IMR-90 (cell line): ENCODE measurements at regions not wholly inside any gene's neighbourhood (a gene's known extent, or its start where the extent isn't known, plus 50 kb on each side); places are given as distances from the start of the nearest gene placed in this dataset.

Experiments used
- ATAC-seq: fragments of 200-7000 bp; cut with Tn5 transposase; 2 replicates; pipeline ENCODE4 v1.9.1; 2020; ENCODE audit warnings: low read depth, mild to moderate bottlenecking, moderate library complexity
- BruUV-seq: library from RNA; stranded (reverse); fragments of 400-500 nt; replicated peaks from 2 replicates; lab custom pipeline; 2021; lab: Mats Ljungman, UMichigan
- CTCF ChIA-PET: fragments of 300-600 bp; formaldehyde crosslinking; extraction: SDS; loops from one replicate; lab custom pipeline; 2021; ENCODE audit warnings: antibody characterized with exemption; lab: Yijun Ruan, JAX
- POLR2A ChIA-PET: fragments of 300-600 bp; sonication (Branson Sonifier 250); formaldehyde crosslinking; loops from one replicate; lab custom pipeline; 2022; ENCODE audit warnings: antibody characterized with exemption; ENCODE audit not compliant: unreplicated experiment; lab: Charles Lee
- DNase-seq: peaks from one replicate; pipeline ENCODE4 v3.0.0; 2013
- H2AFZ ChIP-seq: replicated peaks from 2 replicates; pipeline ENCODE3; 2013; ENCODE audit warnings: low read length, mild to moderate bottlenecking; ENCODE audit not compliant: poor library complexity
- H2AK5ac ChIP-seq: 2 replicates; pipeline ENCODE4 v1.6.1; 2013; ENCODE audit warnings: low read depth, low read length, inconsistent platforms
- H2AK9ac ChIP-seq: replicated peaks from 2 replicates; pipeline ENCODE3; 2013; ENCODE audit warnings: mild to moderate bottlenecking, low read depth, low read length, moderate library complexity; ENCODE audit not compliant: poor library complexity
- H2BK120ac ChIP-seq: 2 replicates; pipeline ENCODE4 v1.6.1; 2013; ENCODE audit warnings: low read depth, low read length, inconsistent platforms
- H2BK15ac ChIP-seq: 3 replicates; pipeline ENCODE4 v1.6.1; 2013; ENCODE audit warnings: low read depth, low read length, inconsistent platforms
- H2BK20ac ChIP-seq: 2 replicates; pipeline ENCODE4 v1.6.1; 2013; ENCODE audit warnings: low read depth, mild to moderate bottlenecking, inconsistent platforms, low read length, moderate library complexity
- H2BK5ac ChIP-seq: 2 replicates; pipeline ENCODE4 v1.6.1; 2013; ENCODE audit warnings: mild to moderate bottlenecking, low read depth, low read length, inconsistent platforms; ENCODE audit not compliant: poor library complexity, severe bottlenecking
- H3K14ac ChIP-seq: replicated peaks from 2 replicates; pipeline ENCODE4 v1.6.1; 2013; ENCODE audit warnings: low read depth, low read length, inconsistent platforms
- H3K18ac ChIP-seq: 2 replicates; pipeline ENCODE4 v1.6.1; 2013; ENCODE audit warnings: low read depth, low read length, control low read depth
- H3K23ac ChIP-seq: 2 replicates; pipeline ENCODE4 v1.6.1; 2013; ENCODE audit warnings: low read depth, low read length, inconsistent platforms
- H3K27ac ChIP-seq: 2 replicates; pipeline ENCODE4 v1.5.1; 2013; ENCODE audit warnings: mild to moderate bottlenecking, control low read depth, low read length; ENCODE audit not compliant: insufficient read depth
- H3K27me3 ChIP-seq: 2 replicates; pipeline ENCODE4 v1.6.1; 2013; ENCODE audit warnings: low read length; ENCODE audit not compliant: control insufficient read depth, insufficient read depth
- H3K36me3 ChIP-seq: 2 replicates; pipeline ENCODE4 v1.6.1; 2013; ENCODE audit warnings: low read length, mixed read lengths; ENCODE audit not compliant: control insufficient read depth, insufficient read depth
- H3K4ac ChIP-seq: 2 replicates; pipeline ENCODE4 v1.6.1; 2013; ENCODE audit warnings: low read depth, low read length, inconsistent platforms
- H3K4me1 ChIP-seq: 2 replicates; pipeline ENCODE4 v1.6.1; 2013; ENCODE audit warnings: low read length, mixed read lengths; ENCODE audit not compliant: control insufficient read depth, insufficient read depth
- H3K4me2 ChIP-seq: 2 replicates; pipeline ENCODE4 v1.6.1; 2013; ENCODE audit warnings: low read depth, mild to moderate bottlenecking, control low read depth, low read length, moderate library complexity
- H3K4me3 ChIP-seq: 2 replicates; pipeline ENCODE4 v1.5.1; 2013; ENCODE audit warnings: low read depth, mild to moderate bottlenecking, control low read depth, low read length, moderate library complexity; ENCODE audit not compliant: insufficient read depth
- H3K56ac ChIP-seq: 2 replicates; pipeline ENCODE4 v1.6.1; 2013; ENCODE audit warnings: low read length, inconsistent platforms; ENCODE audit not compliant: insufficient read depth; ENCODE audit errors: extremely low read depth
- H3K79me1 ChIP-seq, 2 experiments: 2 replicates each; pipeline ENCODE4 v1.6.1; 2013; ENCODE audit warnings: low read length in 2 of 2, inconsistent platforms in 1 of 2, low read depth in 1 of 2
- H3K9ac ChIP-seq: 2 replicates; pipeline ENCODE4 v1.6.1; 2013; ENCODE audit warnings: low read depth, low read length, control low read depth
- H3K9me1 ChIP-seq: 2 replicates; pipeline ENCODE4 v1.6.1; 2013; ENCODE audit warnings: low read length, inconsistent platforms; ENCODE audit not compliant: insufficient read depth
- H3K9me3 ChIP-seq: 2 replicates; pipeline ENCODE4 v1.6.1; 2013; ENCODE audit warnings: low read length; ENCODE audit not compliant: control insufficient read depth, insufficient read depth
- H4K20me1 ChIP-seq: 2 replicates; pipeline ENCODE4 v1.6.1; 2013; ENCODE audit warnings: low read length, inconsistent platforms; ENCODE audit not compliant: insufficient read depth
- H4K5ac ChIP-seq: 2 replicates; pipeline ENCODE4 v1.6.1; 2013; ENCODE audit warnings: mild to moderate bottlenecking, low read depth, low read length, control low read depth
- H4K8ac ChIP-seq, 2 experiments: 2 replicates each; pipeline ENCODE4 v1.6.1; 2013; ENCODE audit warnings: low read depth in 2 of 2, low read length in 2 of 2, control low read depth in 1 of 2, inconsistent platforms in 1 of 2
- H4K91ac ChIP-seq: 2 replicates; pipeline ENCODE4 v1.6.1; 2013; ENCODE audit warnings: low read depth, low read length, inconsistent platforms; ENCODE audit not compliant: insufficient read depth
- BHLHE40 ChIP-seq: fragments of 150-350 bp; IDR thresholded peaks from 2 replicates; pipeline ENCODE4 v1.6.1; 2016; ENCODE audit warnings: mild to moderate bottlenecking, low read depth, low read length
- CHD1 ChIP-seq: IDR thresholded peaks from 2 replicates; pipeline ENCODE4 v1.6.1; 2012; ENCODE audit warnings: low read depth, low read length, improper control_type of control experiment
- FOS ChIP-seq: fragments of 150-350 bp; IDR thresholded peaks from 2 replicates; pipeline ENCODE4 v1.6.1; 2016; ENCODE audit warnings: low read depth, low read length
- MAFK ChIP-seq: IDR thresholded peaks from 2 replicates; pipeline ENCODE4 v1.6.1; 2012; ENCODE audit warnings: low read depth, low read length, improper control_type of control experiment
- MAZ ChIP-seq: IDR thresholded peaks from 2 replicates; pipeline ENCODE4 v1.6.1; 2012; ENCODE audit warnings: low read depth, mild to moderate bottlenecking, low read length, improper control_type of control experiment, moderate library complexity, borderline replicate concordance
- MXI1 ChIP-seq: IDR thresholded peaks from 2 replicates; pipeline ENCODE4 v1.6.1; 2012; ENCODE audit warnings: low read depth, mild to moderate bottlenecking, low read length, moderate library complexity, borderline replicate concordance
- NFE2L2 ChIP-seq: fragments of 150-350 bp; IDR thresholded peaks from 2 replicates; pipeline ENCODE4 v1.6.1; 2016; ENCODE audit warnings: low read depth, mild to moderate bottlenecking, low read length
- POLR2A ChIP-seq: IDR thresholded peaks from 2 replicates; pipeline ENCODE4 v1.6.1; 2012; ENCODE audit warnings: mild to moderate bottlenecking, low read depth, low read length
- RAD21 ChIP-seq: IDR thresholded peaks from 2 replicates; pipeline ENCODE4 v1.6.1; 2012; ENCODE audit warnings: low read length, improper control_type of control experiment
- RCOR1 ChIP-seq: IDR thresholded peaks from 2 replicates; pipeline ENCODE4 v1.6.1; 2012; ENCODE audit warnings: mild to moderate bottlenecking, low read length, improper control_type of control experiment; ENCODE audit not compliant: insufficient replicate concordance
- RFX5 ChIP-seq: IDR thresholded peaks from 2 replicates; pipeline ENCODE4 v1.8.0; 2012; ENCODE audit warnings: low read depth, mild to moderate bottlenecking, low read length, moderate library complexity
- WGBS, 2 experiments: methylation state at CpG; one replicate each; pipeline versions ENCODE4 v1.1.5 to v1.1.7; 2013; ENCODE audit warnings: missing lambda C conversion rate in 2 of 2; ENCODE audit not compliant: insufficient read length in 1 of 2; ENCODE audit errors: extremely low coverage in 2 of 2; 5-methylcytosine and 5-hydroxymethylcytosine counted together
- dilution Hi-C: fragments of 300-500 bp; cut with HindIII; formaldehyde crosslinking; loops from one replicate; pipeline ENCODE4 v1.14.3; 2018; ENCODE audit warnings: low sequenced_read_pairs; ENCODE audit not compliant: unreplicated experiment
- in situ Hi-C: fragments of 300-500 bp; cut with MboI; formaldehyde crosslinking; loops from 3 replicates; pipeline ENCODE4 v1.14.3; 2019; ENCODE audit warnings: low sequenced_read_pairs, inconsistent platforms, mixed read lengths
- intact Hi-C: fragments of 100-400 bp; cut with micrococcal nuclease; formaldehyde crosslinking; loops from 2 replicates; pipeline ENCODE4 v1.10.0; 2022
- TF ChIP-seq, protein P1 (sequence below): conservative IDR thresholded peaks from 2 replicates; pipeline ENCODE4 v1.5.1; 2012; ENCODE audit warnings: mild to moderate bottlenecking, low read depth, low read length, improper control_type of control experiment
- TF ChIP-seq, protein P2 (sequence below): fragments of 150-350 bp; IDR thresholded peaks from 2 replicates; pipeline ENCODE4 v1.6.1; 2017; ENCODE audit warnings: mild to moderate bottlenecking, antibody characterized with exemption, low read length, low read depth

DNA sequence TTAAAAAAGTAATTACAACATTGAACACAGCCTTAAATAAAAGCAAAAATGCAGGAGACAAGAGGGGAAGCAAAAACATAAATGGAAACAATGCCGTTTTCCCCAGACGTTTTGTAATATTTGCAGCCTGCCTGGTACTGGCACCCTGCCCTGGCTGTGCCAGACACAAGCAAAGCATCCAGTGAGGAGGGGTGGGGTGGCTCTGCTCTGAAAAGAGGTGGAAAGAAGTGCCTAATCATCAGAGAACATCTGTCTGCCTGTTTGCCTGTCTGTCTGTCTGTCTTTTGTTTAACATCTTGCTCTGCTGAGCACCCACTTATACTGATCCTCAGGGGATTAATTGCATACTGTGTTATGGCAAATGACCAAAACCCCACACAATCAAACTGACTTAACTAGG is 62.7 kb downstream of the C16orf82 start:
- Histone ChIP-seq H3K4me1 (no peaks in the 10 kb centered on the region), H2BK15ac (no peak overlapping the region), H3K4me3 (no peak overlapping the region), H3K9me3 (0 out of 2 replicates have a peak, but pooled peaks cover 2% of the 10 kb centered on the region), H2BK120ac (no peak overlapping the region), H4K20me1 (no peaks in the 10 kb centered on the region), H2BK5ac (no peak overlapping the region), H4K8ac (no peak overlapping the region), H3K9me1 (no peaks in the 10 kb centered on the region), H3K36me3 (no peaks in the 10 kb centered on the region), H3K27me3 (no peaks in the 10 kb centered on the region; the same call in 1 of the 2 replicates), H3K14ac (no peak overlapping the region), H3K9ac (no peak overlapping the region), H3K27ac (no peak overlapping the region), H2AK5ac (no peak overlapping the region), H3K18ac (no peak overlapping the region), H3K56ac (no peak overlapping the region), H3K4ac (no peak overlapping the region), H2AFZ (no peak overlapping the region), H3K23ac (no peak overlapping the region), H4K5ac (no peak overlapping the region), H2AK9ac (no peak overlapping the region), H3K4me2 (no peak overlapping the region), H4K91ac (no peak overlapping the region), H2BK20ac (no peak overlapping the region), H3K79me1 (no peaks in the 10 kb centered on the region)
- POLR2A ChIA-PET = no interaction called here
- intact Hi-C loops = no loop called here
- no TSS peak for BruUV-seq
- TF ChIP-seq FOS (no peak), RAD21 (no peak), POLR2A (no peak), MAZ (no peak), BHLHE40 (no peak), RCOR1 (no peak), CHD1 (no peak), MXI1 (no peak), NFE2L2 (no peak), MAFK (no peak), RFX5 (no peak)
- TF ChIP-seq, protein P1, sequence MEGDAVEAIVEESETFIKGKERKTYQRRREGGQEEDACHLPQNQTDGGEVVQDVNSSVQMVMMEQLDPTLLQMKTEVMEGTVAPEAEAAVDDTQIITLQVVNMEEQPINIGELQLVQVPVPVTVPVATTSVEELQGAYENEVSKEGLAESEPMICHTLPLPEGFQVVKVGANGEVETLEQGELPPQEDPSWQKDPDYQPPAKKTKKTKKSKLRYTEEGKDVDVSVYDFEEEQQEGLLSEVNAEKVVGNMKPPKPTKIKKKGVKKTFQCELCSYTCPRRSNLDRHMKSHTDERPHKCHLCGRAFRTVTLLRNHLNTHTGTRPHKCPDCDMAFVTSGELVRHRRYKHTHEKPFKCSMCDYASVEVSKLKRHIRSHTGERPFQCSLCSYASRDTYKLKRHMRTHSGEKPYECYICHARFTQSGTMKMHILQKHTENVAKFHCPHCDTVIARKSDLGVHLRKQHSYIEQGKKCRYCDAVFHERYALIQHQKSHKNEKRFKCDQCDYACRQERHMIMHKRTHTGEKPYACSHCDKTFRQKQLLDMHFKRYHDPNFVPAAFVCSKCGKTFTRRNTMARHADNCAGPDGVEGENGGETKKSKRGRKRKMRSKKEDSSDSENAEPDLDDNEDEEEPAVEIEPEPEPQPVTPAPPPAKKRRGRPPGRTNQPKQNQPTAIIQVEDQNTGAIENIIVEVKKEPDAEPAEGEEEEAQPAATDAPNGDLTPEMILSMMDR = no peak
- TF ChIP-seq, protein P2, sequence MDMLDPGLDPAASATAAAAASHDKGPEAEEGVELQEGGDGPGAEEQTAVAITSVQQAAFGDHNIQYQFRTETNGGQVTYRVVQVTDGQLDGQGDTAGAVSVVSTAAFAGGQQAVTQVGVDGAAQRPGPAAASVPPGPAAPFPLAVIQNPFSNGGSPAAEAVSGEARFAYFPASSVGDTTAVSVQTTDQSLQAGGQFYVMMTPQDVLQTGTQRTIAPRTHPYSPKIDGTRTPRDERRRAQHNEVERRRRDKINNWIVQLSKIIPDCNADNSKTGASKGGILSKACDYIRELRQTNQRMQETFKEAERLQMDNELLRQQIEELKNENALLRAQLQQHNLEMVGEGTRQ = no peak
- no peak for DNase-seq
- in situ Hi-C loops = no loop called here
- no peak for ATAC-seq
- dilution Hi-C loops = no loop called here
- WGBS, 2 experiments = no CpG with 5 or more reads among the region's 2 CpGs
- CTCF ChIA-PET = no interaction called here
